Activated T-helper 1 cell treated with Interleukin-2 at 50 U/mL for 16 hours (primary cell): ENCODE measurements at regions not wholly inside any gene's neighbourhood (a gene's known extent, or its start where the extent isn't known, plus 50 kb on each side); places are given as distances from the start of the nearest gene placed in this dataset.
"Not testable (repeated sequence)": the region's sequence is repeated elsewhere in the genome, so short reads cannot be mapped to it uniquely, and the experiment has no call there.

ENCODE experiments used
- DNase-seq: peaks from one replicate; pipeline ENCODE4 v3.0.0-alpha.2; 2020; ENCODE audit warnings: low read depth

- DNase-seq = no peak
Observed at GRCh38 chr11:38721586-38722315, 2123.7 kb upstream of the RAG2 start.

DNA sequence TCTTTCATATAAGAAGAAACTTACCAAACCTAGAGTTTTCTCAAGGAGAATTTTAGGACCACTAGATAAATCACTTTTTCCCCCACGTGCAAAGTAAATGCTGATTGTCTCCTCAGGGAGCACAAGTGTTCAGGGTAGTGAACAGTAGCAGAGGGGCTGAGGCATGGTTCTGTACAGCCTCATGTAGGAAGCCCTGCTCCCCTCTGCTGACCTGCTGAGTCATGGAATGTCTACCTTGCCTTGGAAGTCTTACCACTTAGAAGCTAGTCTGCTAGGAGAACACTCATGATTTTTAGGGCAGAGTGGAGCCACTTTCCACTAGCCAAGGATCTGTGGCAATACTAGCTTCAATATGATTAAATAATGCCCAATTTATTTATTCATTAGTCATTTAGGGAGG is 2120.6 kb upstream of the RAG2 start:
- DNase-seq = no peak

DNA sequence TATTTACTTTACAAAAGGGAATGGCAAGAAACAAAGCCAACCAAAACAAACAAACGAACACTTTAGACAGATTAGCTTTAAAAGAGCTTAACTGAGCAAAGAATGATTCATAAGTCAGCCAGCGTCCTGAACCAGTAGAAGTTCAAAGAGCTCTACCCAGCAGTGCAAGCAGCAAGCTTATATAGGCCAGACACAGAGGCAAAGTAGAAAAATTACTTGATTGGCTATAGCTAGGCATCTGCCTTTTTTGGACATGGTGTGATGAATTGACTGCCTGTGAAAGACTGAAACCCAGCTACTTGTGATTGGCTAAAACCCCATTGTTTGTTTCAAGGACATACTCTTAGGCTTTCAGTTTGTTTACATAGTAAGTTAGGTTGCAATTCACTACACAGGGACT is 2120.0 kb upstream of the RAG2 start:
- DNase-seq = no peak

- DNase-seq = no peak
Observed at GRCh38 chr11:38711110-38711509, 2113.1 kb upstream of the RAG2 start.

GRCh38 chr11:38710262-38710661 is 2112.2 kb upstream of the RAG2 start:
- no peak for DNase-seq

GRCh38 chr11:38700111-38700510 is 2102.1 kb upstream of the RAG2 start:
- DNase-seq = no peak

DNA sequence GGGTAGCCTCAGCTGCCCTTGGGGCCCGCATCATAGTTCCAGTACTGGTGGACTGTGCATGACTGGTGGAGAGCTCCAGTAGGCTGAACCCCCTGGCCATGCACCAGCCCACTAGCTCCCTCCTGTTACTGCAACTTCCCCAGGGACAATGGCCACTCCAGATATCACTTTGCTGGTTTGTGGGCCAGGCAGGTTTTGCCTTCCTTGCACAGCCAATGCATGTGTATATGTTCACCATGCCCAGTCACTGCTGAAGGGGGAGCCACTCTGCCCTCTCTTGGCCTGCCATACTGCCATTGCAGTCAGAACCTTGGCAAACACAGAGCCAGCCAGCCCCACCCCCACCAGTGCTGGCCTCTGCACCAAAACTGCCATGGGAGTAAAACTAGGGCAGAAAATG is 2095.3 kb upstream of the RAG2 start:
- DNase-seq = no peak

DNA sequence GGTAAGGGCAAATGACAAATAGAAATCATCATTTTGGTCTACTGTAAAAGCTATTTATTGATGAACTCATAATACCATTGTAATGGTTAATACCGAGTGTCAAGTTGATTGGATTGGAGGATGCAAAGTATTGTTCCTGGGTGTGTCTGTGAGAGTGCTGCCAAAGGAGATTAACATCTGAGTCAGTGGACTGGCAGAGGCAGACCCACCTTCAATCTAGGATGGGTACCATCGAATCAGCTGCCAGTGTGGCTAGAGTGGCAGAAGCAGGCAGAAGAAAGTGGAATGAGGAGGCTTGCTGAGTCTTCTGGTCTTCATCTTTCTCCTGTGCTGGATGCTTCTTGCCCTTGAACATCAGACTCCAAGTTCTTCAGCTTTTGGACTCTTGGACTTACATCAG is 2092.2 kb upstream of the RAG2 start:
- DNase-seq = not testable (repeated sequence)

DNA sequence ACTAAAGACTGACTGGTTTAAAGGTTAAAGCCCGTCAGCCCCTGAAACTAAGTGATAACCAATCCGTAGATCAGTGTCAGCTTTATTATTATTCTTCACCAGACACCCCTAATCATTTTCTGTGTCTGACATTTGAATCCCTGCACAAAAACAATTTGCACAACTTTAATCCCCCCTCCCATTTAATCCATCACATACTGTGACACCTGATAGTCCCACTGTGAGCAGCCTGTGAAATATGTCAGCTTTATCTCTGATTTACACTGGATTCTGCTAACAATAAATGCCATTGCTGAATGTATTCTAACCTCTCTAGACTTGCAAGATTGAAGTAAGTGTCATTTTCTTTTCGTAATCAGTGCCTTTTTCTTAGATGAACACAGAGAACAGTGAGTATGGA is 2089.0 kb upstream of the RAG2 start:
- no peak for DNase-seq

DNA sequence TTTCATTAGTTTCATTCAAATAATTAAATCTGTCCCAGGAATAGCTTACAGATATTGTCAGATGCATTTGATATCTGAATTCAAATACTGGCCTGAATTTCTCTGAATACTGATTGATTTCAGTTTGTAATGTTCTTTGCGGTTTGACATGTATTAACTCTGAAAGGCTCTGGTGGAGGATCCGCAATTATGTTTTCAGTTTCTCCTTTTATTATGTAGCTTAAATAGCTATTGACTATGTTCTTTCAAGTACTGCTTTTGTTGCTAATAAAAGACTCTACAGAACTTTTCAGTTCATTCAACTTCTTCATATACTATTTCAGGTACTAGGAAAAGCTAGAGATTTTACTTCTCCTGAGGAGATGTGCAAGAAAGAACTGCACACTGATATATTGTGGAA is 2085.4 kb upstream of the RAG2 start:
- DNase-seq = no peak

GRCh38 chr11:38680746-38681145 is 2082.7 kb upstream of the RAG2 start:
- no peak for DNase-seq

GRCh38 chr11:38680166-38680565 is 2082.1 kb upstream of the RAG2 start:
- no peak for DNase-seq

DNA sequence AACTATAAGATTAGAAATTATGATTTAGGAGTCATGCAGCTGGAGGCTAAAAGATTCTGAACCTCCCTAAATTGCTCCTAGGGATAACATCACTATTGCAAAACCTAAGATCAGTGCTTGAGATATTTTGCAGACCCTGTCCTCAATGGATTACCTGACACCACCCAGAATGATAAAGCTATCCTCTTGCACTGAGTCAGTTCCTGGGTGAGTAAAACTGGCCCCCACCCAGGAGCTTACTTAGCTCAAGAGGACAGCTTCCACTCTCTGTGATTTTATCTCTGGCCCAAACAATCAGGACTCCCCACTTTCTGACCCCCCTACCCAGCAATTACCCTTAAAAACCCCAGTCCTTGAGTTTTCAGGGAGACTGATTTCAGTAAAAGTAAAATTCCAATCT is 2074.4 kb upstream of the RAG2 start:
- DNase-seq = no peak

GRCh38 chr11:38667359-38667758 is 2069.3 kb upstream of the RAG2 start:
- no peak for DNase-seq

GRCh38 chr11:38648604-38649003 is 2050.6 kb upstream of the RAG2 start:
- no peak for DNase-seq

- DNase-seq = no peak
Observed at GRCh38 chr11:38646382-38646781, 2048.3 kb upstream of the RAG2 start.

- no peak for DNase-seq
Observed at GRCh38 chr11:38640854-38641253, 2042.8 kb upstream of the RAG2 start.

DNA sequence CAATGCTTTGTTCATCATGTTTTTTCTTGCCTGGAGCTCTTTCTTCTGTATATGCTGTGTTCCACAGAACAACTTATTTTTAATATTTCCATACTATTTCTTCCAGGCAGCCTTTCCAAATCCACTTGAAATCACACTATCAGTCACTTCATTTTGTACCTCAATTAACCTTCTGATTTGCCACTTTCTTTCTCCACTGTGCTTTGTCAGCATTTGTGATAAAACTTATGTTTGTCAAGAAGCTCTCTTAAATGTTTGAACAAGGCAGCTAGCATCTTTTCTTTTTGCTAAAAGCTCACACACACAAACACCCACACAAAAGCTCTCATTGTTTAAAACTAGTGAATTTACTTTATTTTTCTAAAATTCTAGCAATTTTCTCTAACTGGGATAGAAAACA is 2014.7 kb upstream of the RAG2 start:
- DNase-seq = no peak

DNA sequence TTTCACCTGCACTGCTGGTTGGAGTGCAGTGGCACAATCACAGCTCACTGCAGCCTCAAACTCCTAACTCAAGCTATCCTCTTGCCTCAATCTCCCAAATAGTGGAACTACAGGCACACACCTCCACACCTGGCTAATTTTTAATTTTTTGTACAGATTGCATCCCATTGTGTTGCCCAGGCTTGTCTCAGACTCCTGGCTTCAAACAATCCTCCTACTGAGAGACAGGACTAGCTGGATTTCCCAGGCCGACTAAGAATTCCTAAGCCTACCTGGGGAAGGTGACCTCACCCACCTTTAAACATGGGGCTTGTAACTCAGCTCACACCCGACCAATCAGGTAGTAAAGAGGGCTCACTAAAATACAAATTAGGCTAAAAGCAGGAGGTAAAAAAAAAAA is 2003.3 kb upstream of the RAG2 start:
- not testable (repeated sequence) for DNase-seq

DNA sequence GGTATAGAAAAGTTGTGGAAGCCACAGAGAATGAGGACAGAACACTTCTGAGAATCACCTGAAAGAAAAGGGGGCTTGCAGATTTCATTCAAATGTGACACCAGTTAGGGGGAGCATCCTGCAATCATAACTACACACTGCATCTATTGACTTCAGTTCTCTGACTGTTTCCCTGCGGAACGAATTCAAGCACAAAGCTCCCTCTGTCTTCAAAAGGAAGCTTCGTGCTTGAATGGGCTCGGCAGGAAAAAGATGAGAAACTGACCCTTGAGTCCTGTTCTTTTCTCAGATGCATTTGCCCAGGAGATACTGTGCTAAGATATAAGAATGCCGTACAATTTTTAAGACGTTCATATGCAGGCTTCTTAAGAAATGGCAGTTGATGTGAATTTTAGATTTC is 2000.4 kb upstream of the RAG2 start:
- DNase-seq = no peak

DNA sequence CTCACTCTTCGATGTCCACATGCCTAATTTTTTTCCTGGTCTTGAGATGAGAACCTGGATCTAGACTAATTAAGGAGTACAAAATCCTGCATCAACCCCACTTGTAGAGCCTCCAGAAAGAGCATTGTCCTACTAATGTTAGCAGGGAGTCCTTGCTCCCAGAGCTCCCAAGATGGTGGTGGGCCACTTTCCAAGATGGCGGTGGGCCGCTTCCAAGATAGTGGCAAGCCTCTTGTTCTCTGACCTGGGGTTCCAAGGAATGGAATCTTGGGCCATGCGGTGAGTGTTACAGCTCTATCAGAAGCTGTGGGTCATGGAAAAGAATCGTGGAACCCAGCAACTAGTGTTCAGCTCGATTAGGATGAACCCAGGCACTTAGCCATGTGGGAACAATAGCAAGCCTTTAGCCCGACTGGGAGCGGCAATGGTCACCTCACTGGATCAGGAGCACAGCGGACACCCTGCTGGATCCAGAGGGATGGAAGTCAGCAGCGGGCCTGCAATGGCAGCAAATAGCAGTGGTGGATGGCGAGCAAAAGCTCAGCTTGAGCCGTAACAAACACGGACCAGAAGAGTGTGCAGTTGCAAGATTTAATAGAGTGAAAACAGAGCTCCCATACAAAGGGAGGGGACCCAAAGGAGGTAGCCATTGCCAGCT is 1997.5 kb upstream of the RAG2 start:
- DNase-seq = not testable (repeated sequence)

DNA sequence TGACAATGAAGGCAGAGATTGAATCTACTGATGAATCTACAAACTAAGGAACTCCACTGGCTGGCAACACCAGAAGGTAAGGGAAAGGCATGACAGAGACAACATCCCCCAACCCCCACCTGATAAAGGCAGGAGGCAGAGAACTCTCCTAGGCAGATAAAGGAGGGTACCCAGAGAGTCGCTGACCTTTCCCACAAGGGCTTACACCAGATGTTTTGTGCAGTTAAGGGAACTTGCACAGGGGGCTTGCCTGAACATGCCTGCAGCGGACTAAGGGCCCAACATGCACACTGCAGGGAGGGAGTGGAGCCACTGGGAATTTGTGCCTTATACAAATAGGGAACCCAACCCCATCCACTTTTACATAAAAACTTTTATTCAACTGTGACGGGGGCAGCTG is 1996.9 kb upstream of the RAG2 start:
- DNase-seq = no peak

DNA sequence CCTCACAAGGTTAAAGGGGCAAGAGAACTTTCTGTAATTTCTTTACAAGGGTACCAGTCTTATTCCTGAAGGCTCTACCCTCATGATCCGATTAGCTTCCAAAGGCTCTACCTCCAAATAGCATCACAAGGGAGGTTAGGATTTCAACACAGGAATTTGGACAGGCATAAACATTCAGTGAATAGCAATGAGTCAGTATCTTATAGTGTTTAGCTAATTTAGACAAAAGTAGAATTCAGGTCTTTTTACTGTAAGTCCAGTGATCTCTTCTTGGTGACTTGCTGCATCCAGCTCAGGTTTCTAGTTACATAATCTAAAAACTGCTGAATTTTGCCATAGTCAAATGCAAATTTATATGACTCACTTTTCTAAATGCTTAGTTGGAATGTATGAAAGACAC is 1995.6 kb upstream of the RAG2 start:
- DNase-seq = no peak

DNA sequence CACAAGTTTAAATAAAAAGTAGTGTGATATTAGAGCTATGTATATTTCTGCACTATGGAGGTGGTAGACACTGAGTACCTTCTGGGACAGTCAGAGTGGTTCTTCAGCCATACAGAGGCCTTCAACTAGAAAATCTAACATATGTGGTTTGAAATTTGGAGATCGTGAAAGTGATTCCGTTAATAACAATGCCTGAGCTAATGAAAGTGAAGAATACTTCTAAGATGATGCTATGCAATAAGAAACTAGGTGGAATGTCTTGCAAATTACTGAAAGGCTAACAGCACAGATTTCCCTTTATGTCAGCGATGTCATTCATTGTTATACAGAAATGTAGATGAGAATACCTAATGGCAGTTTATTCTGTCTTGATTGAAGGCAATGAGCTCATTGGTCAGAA is 1984.7 kb upstream of the RAG2 start:
- DNase-seq = no peak
